C1 segment of cervical spinal cord (tissue), 14 donors: ENCODE measurements at regions not wholly inside any gene's neighbourhood (a gene's known extent, or its start where the extent isn't known, plus 50 kb on each side); places are given as distances from the start of the nearest gene placed in this dataset.
"Not testable (repeated sequence)": the region's sequence is repeated elsewhere in the genome, so short reads cannot be mapped to it uniquely, and the experiment has no call there.

Experiments used
- DNase-seq, 14 donors: peaks; one replicate each; lab custom pipeline; 2025; lab: John Stamatoyannopoulos, UW

GRCh38 chr3:150357923-150358607 is 50.0 kb upstream of the TSC22D2 start:
- peak in 3 of 14 donors; percentile 7 to 15 (median 8) for DNase-seq

GRCh38 chr3:150357140-150357539 is 51.0 kb upstream of the TSC22D2 start:
- DNase-seq, result no peak

DNA sequence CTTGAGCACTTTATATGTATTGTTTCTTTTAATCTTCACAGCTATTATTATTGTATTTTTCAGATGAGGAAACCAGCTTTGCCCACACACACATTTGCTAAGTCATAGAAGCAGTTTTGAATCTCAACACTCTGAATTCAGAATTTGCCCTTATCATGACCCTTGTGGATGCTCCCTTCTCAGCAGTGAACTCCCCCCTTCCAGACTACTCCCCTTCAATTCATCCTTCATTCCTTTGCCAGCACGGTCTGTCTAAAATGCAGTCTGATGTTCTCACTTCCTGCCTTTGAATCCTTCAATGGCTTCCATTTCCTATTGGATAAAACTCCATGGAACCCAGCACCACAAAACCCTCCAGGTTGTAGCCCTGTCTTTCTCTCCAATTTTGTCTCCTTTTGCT is 52.5 kb upstream of the TSC22D2 start:
- DNase-seq, result no peak

GRCh38 chr3:150352931-150353330 is 55.2 kb upstream of the TSC22D2 start:
- no peak for DNase-seq

DNA sequence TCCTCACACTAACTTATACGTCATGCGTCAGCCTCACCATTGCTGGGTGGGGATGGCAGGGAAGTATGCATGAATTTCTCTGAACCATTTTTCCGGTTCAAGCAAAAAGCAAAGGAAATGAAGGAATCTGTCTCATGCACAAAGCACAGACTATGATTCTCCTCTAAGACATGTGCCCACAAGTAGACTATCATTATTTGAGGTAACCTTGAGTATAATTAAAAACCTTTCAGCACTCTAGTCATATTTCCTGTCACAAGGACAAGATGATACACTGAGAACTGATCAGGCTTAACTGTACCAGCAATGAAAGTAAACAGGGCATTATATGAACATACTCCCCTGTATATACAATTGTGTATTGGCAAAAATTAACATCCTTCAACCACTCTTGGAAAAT is 56.7 kb upstream of the TSC22D2 start:
- no peak for DNase-seq

DNA sequence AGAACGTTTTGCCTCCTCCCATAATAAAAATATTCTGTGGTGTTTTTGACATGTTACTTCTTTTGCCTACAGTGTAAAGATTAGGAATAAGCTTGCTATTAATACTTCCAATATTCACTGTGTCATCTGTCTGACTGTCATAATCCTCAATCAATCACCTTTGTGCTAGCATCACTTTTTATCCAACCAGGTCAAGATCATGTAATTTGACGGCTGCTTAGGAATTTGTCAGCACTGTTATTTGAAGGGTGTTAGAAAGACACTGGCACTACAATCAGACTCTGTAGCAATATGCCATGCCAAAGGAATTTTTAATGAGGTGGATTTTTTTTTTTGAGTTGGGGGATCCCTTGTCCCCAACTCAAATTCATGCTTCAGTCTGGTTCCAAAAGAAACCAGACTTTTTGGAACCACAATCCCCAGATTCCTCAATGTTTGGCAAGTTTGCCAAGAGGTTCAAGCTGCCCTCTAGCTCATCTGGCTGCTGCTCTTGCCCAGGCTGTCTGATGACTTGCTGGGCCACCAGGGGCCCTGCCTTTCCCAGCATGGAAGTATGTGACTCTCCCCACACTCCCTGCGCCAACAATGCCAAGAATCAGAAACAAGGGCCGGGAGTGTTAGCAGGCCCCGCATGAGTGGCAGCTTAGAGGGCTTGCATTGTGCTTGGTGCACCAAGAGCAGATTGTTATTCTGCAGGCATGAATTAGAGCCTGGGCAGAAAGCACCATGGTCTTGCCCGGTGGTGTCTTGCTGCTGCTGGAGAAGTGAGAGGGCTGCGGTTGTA is 58.6 kb upstream of the TSC22D2 start:
- DNase-seq, result peak in 13 of 14 donors; percentile 9 to 95 (median 71)

DNA sequence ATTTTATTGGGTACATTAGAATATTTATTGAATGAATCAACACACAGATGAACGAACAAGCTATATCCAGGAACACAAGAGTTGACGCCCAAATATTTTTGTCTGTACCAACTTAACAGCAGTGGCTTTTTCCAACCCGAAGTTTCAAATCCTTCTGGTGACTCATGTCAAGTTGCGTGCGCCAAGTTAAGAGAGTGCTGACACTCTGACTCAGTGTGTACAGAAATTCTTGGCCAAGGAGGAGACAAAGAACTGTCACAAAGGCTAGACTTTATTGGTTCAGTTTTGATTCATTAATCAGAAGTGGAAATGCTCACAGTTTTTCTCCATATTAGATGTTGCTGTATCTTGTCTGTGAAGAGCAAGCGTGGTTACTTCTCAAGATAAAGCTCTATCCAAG is 59.6 kb upstream of the TSC22D2 start:
- DNase-seq, result no peak

DNA sequence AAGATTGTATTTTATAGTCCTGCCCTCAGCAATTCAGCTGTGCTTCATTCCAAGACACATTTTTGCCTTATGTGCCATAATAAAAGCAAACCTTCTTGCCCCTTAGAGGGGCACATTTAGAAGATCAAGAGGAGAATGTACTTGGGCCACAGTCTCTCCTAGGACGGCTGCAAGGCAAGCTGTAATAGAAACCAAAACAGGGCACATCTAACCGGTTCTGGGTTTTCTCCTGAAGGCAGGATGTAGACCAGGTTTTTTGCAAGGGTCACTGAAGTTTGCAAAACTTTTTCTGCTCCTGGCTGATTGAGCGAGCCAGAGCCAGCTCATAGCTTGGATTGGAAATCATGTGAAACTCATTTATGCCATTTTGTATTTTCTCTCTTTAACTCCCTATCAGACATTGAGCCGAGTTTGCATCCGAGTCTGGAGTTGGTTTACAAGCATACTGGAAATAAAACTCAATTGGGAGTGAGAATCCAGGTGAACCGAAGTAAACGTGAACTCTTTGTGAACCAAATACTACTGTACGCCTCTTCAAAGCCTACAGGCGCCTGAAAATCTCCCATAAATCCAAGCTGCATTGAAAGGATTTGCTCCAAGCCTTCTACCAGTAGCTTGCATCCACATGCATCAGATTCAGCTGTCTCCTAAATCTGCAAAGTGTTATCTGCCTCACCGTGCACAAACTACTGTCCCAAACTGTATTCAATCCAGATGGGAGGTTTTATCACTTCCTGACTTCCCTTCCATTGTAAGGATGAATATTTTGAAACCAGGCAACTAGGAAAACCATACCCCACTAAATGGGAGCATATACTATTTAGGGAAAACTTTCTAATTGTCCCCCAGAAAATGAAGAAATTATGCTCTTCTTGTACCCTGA is 60.9 kb upstream of the TSC22D2 start:
- DNase-seq, result no peak

DNA sequence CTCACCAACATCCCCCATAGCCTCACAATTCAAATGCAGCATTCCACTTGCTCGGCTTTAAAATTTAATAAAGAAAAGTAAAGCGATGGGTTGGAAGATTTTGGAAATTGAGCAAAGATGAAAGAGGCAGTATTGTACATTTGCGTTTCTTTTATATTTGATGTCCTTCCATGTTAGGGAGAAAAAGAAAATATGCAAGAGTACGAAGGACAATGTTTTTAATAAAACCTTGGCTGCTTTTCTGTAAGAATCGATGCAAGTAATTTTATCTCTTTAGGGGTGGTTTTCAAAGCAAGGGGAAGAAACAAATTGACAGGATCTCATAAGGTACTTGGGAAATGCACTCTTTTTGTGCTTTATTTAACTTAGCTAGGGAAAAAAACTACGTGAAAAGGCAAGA is 61.8 kb upstream of the TSC22D2 start:
- DNase-seq, result no peak

DNA sequence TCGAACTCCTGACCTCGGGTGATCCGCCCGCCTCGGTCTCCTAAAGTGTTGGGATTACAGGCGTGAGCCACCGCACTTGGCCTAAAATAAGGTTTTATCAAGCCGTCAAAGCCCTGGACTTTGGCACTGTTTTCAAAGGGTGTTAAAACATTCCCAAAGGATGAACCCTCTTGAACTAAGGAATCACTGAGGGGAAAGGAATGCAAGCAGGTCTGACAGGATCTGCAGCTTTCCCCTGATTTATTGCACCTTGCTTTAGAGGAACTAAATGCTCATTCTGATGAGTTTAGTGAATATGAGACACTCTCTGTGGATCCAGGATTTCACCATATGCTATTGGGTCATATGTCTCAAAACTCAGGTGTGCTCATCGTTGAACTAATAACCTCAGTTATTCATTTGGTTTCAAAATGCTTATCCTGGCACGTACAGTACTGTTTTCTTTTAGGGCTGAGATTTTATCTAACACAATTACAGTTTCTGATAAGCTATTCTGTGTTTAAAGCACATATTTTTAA is 63.0 kb upstream of the TSC22D2 start:
- no peak for DNase-seq

GRCh38 chr3:150344079-150344759 is 63.9 kb upstream of the TSC22D2 start:
- no peak for DNase-seq

DNA sequence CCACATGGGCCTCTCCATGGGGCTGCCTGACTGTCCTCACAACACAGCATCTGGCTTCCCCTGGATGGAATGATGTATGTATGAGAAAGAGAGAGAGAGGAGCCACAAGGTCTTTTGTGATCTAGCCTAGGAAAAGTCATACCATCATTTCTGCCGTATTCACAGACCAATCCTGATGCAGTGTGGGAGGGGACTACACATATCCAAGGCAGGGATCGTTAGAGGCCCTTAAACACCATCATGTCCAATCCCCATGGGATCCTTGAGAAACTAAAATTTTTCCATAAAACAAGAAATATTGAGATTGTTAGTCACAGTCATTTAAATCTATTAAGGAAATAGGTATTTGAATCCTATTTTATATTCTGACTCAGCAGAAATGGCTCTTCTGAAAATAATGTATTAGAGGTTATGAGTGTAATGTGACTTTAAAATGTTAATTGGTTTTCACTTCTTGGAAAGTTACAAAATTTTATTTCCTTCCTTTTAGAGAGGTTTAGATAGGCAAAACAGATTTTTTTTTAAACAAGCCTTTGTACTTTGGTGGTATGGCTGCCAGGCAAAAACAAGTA is 65.1 kb upstream of the TSC22D2 start:
- DNase-seq, result no peak

DNA sequence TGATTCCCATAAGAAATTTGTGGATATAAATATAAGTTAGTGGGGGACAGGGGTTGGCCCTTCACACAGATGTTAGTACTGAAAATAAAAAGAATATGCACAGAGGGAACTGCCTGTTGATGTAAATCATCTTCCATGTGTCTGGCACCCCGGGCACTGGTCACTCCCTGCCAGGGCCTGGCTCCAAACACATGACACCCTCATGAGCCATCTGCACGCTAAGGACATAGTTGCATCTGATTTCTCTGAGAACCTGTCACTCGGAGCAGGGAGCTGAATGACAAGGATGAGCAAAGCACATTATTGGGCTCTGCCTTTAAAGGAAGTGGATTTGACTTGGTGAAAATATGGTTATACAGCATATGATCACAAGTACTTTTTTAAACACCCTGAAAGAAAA is 66.2 kb upstream of the TSC22D2 start:
- DNase-seq, result no peak

GRCh38 chr3:150336363-150336762 is 71.7 kb upstream of the TSC22D2 start:
- DNase-seq, result not testable (repeated sequence)

DNA sequence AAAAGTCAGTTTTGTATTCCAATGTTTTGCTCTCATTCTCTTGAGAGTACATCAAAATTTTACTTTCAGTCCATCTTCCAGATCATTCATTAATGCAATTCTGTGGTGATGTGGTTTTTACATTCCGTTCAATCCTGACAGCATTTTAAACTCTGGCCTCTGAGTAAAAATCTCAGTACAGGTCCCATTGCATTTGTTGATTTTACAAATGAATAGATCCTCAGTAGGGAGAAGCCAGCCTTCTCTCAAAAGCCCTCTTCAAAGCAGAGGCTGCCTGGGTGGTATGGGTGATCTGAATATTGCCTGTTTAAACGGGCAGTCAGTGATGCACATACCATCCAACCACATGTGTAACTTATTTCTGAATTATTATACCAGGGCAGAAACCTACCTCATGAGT is 72.5 kb upstream of the TSC22D2 start:
- DNase-seq, result no peak

GRCh38 chr3:150334974-150335373 is 73.1 kb upstream of the TSC22D2 start:
- DNase-seq, result no peak

DNA sequence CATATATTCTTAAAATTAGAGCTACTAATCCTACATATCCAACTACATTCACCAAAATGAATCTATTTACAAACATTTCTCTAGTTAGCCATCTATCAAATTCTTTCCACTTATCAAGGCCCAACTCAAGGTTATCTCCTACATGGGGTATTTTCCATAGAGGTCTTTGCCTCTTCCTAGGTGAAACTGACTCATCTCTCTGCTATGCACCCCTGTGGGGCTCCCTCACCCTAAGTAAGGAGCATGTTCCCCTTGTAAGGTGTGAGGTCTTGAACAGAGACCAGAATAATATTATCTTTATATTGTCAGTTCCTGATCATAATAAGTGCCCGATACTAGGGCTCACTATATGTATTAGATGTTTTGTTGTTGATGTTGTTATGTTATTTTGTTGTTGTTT is 74.6 kb upstream of the TSC22D2 start:
- no peak for DNase-seq

GRCh38 chr3:150331978-150332568 is 76.0 kb upstream of the TSC22D2 start:
- DNase-seq, result no peak

GRCh38 chr3:150330872-150331271 is 77.2 kb upstream of the TSC22D2 start:
- no peak for DNase-seq

DNA sequence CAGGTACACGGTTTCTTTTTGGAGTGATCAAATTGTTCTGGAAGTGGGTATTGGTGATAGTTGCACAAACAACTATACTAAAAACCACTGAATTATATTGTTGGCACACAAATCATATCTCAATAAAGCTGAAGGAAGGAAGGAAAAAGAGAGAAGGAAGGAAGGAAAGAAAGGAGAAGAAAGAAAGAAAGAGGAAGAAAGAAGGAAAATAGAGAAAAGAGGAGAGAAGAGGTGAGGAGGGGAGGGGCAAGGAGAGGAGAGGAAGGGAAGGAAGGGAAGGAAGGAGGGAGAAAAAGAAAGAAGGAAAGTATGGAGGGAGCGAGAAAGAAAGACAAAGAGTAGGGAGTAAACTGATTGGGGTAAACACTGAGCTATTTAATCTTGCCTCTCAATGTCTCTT is 77.9 kb upstream of the TSC22D2 start:
- no peak for DNase-seq

- no peak for DNase-seq
Measured at GRCh38 chr3:150329408-150329807, 78.7 kb upstream of the TSC22D2 start.
